HAP-1 (cell line): ENCODE measurements at regions not wholly inside any gene's neighbourhood (a gene's known extent, or its start where the extent isn't known, plus 50 kb on each side); places are given as distances from the start of the nearest gene placed in this dataset.
A peak's percentile ranks its signal among the peaks of the same experiment; 100 is the strongest.

Source experiments
- DNase-seq, 2 experiments: peaks; one replicate each; pipeline ENCODE4 v3.0.0-alpha.2; 2016 to 2020; ENCODE audit warnings: low spot score in 2 of 2
- H3K27me3 ChIP-seq: fragments of 250-450 bp; sonication (Bioruptor Pico); 2 replicates; pipeline ENCODE4 v1.5.1; 2020; ENCODE audit warnings: low read depth, mild to moderate bottlenecking, moderate library complexity
- H3K36me3 ChIP-seq: fragments of 250-450 bp; sonication (Bioruptor Pico); replicated peaks from 2 replicates; pipeline ENCODE4 v1.5.1; 2020; ENCODE audit warnings: mild to moderate bottlenecking
- H3K4me1 ChIP-seq: fragments of 250-450 bp; sonication (Bioruptor Pico); 2 replicates; pipeline ENCODE4 v1.5.1; 2020; ENCODE audit warnings: mild to moderate bottlenecking
- H3K4me3 ChIP-seq: fragments of 250-450 bp; sonication (Bioruptor Pico); 2 replicates; pipeline ENCODE4 v1.5.1; 2020; ENCODE audit warnings: mild to moderate bottlenecking, moderate library complexity
- H3K9me3 ChIP-seq: fragments of 250-450 bp; sonication (Bioruptor Pico); 2 replicates; pipeline ENCODE4 v1.5.1; 2020; ENCODE audit warnings: mild to moderate bottlenecking, moderate library complexity
- in situ Hi-C: fragments of 300-500 bp; cut with MboI; formaldehyde crosslinking; loops from 3 replicates; pipeline ENCODE4 v1.14.3; 2020; ENCODE audit warnings: low sequenced_read_pairs, inconsistent platforms, mixed read lengths

DNA sequence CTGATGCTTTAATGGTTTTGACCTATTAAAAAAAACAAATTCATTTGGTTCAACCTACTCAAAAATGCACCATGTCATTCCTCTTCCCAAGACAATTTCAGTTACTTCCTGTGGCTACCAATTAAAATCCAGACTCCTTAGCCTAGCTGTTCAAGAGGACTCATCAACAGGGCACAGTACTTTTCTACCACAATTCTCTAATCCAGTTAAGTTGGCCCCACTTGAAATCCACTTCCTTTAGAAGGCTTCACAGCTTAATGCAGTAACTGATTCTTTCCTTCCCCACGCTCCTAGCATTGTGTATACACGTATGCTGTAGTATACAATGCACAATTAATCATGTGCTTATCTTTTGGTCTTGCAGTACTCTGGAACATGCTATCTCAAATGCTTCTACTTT lies 129.8 kb downstream of the UGT8 start:
- H3K27me3 ChIP-seq, result no peaks in the 10 kb centered on the region
- in situ Hi-C loops, result no loop called here

DNA sequence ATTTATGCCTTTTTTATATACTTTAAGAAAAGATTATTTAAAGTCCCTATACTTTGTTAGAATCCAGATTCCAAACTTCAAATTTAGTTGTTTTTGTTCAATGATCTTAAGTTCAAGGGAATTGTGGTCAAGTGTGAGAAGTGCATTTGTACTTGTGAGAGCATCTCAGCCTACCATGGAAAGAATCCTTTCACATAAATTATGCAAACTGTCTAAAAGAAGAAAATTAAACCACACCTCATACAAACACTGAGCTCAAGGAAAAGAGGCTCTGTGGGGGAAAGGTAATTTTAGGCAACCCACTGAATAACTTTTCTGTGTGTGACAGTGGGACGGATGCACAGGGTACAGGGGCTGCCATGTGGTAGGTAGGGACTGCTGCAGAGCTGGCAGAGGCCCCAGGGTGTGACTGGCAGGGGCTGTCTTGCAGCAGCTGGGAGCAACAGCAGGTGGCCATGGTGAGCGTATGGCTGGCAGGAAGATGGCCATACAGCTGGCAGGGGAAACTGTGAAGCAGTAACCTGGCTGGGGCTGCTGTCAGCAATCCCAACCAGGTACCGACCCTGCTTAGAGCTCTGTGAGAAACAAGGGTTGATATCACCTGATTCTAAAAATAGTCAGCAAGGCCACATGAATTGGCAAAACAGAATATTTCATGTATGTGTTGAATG lies 130.6 kb downstream of the UGT8 start:
- in situ Hi-C loops, result no loop called here
- Histone ChIP-seq H3K27me3 (no peaks in the 10 kb centered on the region), H3K9me3 (no peaks in the 10 kb centered on the region), H3K4me3 (no peak overlapping the region), H3K36me3 (no peaks in the 10 kb centered on the region), H3K4me1 (peaks cover 7% of the 10 kb centered on the region)
- DNase-seq, result no peak

More for the DNA sequence above, 129.8 kb downstream of the UGT8 start:
- Histone ChIP-seq H3K9me3 (no peaks in the 10 kb centered on the region), H3K4me1 (peaks cover 7% of the 10 kb centered on the region), H3K4me3 (no peak overlapping the region), H3K36me3 (no peaks in the 10 kb centered on the region)
- no peak for DNase-seq

DNA sequence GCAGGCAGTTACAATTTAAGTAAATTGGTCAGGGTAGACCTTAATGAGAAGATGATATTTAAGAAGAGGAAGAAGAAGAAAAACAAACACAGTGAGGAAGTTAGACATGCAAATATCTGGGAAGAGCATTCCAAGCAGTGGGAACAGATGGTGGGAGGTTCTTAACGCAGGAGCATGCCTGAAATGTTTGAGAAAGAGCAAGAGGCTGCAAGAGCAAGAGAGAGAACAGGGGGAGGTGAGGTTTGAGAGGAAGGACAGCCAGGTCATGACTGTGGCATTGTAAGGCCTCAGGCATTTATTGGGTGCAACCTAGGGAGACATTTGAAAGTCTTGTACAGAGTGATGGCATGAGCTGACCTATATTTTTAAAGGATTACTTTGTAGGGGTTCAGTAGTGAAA lies 136.0 kb downstream of the UGT8 start:
- Histone ChIP-seq H3K27me3 (no peaks in the 10 kb centered on the region), H3K36me3 (no peaks in the 10 kb centered on the region), H3K9me3 (no peaks in the 10 kb centered on the region), H3K4me3 (no peak overlapping the region), H3K4me1 (peaks cover 7% of the 10 kb centered on the region)
- DNase-seq, result no peak
- in situ Hi-C loops, result no loop called here

DNA sequence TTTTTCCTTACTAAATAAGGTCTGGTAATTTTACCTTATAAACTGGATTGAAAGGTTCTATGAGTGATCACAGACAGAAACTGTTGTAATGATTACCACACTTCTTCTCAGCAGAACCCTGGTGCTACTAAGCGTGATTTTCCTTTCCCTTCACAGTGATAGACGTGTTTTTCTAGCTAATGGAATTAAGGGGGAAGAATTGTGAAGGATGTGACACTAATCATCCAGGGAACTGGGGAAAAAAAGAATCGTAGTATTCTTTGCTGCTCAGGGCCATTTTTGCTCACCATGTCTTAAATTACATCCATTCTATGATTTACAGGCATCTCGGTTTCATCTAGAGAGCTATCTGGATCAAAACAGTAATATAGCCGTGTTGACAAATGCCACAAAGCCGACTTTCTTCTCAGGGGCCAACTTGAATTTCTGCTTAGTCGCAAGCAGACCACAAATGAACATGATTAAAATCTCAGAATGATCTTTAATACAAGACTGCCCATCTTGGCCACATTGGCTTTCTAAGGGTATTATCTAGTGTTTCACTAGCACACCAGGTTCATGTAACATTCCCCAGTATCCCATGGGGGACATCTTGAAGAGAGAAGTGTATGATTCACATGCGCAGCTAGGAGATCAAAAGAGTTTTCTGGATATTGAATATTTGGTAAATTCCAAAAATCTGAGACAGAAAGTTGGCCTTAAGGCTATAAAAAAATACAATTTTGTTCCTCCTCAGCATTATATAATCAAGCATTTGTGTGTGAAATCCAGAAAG lies 154.0 kb downstream of the UGT8 start:
- no peaks in the 10 kb centered on the region for H3K27me3 ChIP-seq
- no peaks in the 10 kb centered on the region for H3K9me3 ChIP-seq
- H3K4me1 ChIP-seq, result peaks cover 4% of the 10 kb centered on the region
- no peaks in the 10 kb centered on the region for H3K36me3 ChIP-seq
- in situ Hi-C loops, result no loop called here
- DNase-seq, result no peak
- no peak overlapping the region for H3K4me3 ChIP-seq

DNA sequence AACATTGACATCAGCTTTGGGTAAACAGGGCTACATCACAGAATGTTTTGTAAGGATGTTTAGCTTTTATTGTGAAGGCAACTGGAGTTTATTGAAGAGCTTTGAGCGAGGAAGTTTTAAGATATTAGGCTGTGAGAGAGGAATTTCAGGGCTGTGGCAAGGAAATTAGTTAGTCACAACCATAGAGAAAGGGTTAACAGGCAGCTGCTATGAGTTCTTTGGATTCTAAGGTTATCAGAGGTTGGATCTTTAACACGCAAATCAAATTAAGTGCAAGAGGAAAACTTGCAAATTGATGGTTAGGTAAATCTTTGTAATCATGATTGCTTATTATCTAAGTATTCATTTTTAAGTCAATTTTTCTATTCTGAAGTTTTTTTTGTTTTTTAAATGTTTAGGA lies 156.0 kb downstream of the UGT8 start:
- Histone ChIP-seq H3K9me3 (no peaks in the 10 kb centered on the region), H3K4me1 (peaks cover 21% of the 10 kb centered on the region), H3K27me3 (no peaks in the 10 kb centered on the region), H3K36me3 (no peaks in the 10 kb centered on the region), H3K4me3 (no peak overlapping the region)
- in situ Hi-C loops, result no loop called here
- DNase-seq, result no peak

DNA sequence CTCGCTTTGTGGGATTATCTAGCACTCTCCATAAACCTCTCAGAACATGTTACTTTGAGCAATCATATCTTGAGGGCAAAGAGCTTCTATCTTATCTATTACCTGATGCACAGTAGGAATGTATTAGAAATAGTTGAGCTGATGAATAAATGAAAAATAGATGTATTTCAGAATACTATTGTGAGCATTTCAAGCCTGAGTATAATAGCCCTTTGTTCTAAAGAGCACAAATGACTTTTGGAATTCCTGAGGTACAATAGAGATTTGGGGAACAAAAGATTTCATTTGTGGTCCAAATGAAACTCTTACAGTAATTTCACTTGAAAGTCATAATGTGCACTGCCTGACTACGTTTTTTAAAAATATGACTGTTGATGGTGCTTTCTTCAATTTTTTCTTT lies 159.5 kb downstream of the UGT8 start:
- in situ Hi-C loops, result no loop called here

DNA sequence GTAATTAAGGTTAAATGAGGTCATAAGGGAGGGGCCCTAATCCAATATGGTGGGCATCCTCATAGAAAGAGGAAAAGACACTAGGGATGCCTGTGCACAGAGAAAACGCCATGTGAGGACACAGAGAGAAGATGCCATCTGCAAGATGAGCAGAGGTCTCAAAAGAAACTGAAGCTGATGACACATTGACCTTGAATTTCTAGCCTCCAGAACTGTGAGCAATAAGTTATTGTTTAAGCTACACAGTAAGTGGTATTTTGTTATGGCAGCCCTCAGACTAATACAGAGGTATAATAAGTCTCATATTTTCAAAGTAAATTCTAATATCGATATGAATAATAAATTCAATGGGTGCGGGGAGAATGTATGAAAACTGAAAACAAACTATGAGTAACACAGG lies 169.9 kb downstream of the UGT8 start:
- H3K36me3 ChIP-seq, result no peaks in the 10 kb centered on the region
- H3K4me1 ChIP-seq, result peaks cover 11% of the 10 kb centered on the region
- in situ Hi-C loops, result no loop called here
- no peak overlapping the region for H3K4me3 ChIP-seq
- no peak for DNase-seq
- no peaks in the 10 kb centered on the region for H3K27me3 ChIP-seq
- H3K9me3 ChIP-seq, result no peaks in the 10 kb centered on the region

More for the DNA sequence above, 159.5 kb downstream of the UGT8 start:
- H3K36me3 ChIP-seq, result no peaks in the 10 kb centered on the region
- peaks cover 21% of the 10 kb centered on the region for H3K4me1 ChIP-seq
- peak in 1 of 2 experiments; percentile 50 for DNase-seq
- H3K9me3 ChIP-seq, result no peaks in the 10 kb centered on the region
- H3K27me3 ChIP-seq, result no peaks in the 10 kb centered on the region
- no peak overlapping the region for H3K4me3 ChIP-seq

DNA sequence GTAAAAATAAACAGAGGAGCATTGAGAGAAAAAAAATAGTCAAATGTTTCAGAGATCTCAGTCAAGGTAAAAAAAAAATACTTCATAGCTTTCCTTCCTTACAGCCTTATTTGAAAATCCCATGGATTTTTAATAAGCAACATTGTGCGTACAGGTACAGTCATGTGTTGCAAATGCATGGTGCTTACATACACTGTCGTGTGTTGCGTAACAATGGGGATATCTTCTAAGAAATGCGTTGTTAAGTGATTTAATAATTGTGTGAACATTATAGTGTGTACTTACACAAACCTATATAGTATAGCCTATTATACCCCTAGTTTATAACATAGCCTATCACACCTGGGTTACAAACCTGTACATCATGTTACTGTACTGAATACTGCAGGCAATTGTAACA lies 172.0 kb downstream of the UGT8 start:
- no peaks in the 10 kb centered on the region for H3K27me3 ChIP-seq
- H3K36me3 ChIP-seq, result no peaks in the 10 kb centered on the region
- in situ Hi-C loops, result no loop called here
- no peaks in the 10 kb centered on the region for H3K9me3 ChIP-seq
- DNase-seq, result no peak
- no peak overlapping the region for H3K4me3 ChIP-seq
- H3K4me1 ChIP-seq, result peaks cover 13% of the 10 kb centered on the region

DNA sequence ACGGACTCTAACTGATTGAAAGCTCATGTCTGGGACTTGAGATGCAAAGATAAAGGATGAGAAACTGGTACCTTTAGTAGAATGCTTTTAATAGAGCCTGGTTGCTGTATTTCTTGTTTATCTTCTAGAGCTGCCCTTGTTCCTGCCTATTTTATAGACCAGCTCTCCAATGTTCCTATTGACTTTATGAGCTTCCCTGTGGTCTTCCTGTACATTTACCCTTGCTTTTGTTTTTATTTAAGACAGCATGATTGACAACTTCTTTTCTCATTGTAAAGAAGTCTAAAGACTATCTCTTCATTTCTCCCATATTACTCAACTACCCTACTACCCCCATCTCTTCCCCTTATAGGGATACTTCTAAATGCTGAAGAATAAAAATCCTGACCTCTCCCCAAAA lies 174.7 kb downstream of the UGT8 start:
- Histone ChIP-seq H3K4me1 (peaks cover 13% of the 10 kb centered on the region), H3K27me3 (no peaks in the 10 kb centered on the region), H3K36me3 (no peaks in the 10 kb centered on the region), H3K9me3 (no peaks in the 10 kb centered on the region), H3K4me3 (no peak overlapping the region)
- peak in 1 of 2 experiments; percentile 51 for DNase-seq
- in situ Hi-C loops, result no loop called here
